DND-41 (cell line): ENCODE measurements at regions not wholly inside any gene's neighbourhood (a gene's known extent, or its start where the extent isn't known, plus 50 kb on each side); places are given as distances from the start of the nearest gene placed in this dataset.

Experiments
- ATAC-seq: fragments of 200-7000 bp; cut with Tn5 transposase; 3 replicates; pipeline ENCODE4 v1.9.1; 2021; ENCODE audit warnings: low read depth; ENCODE audit not compliant: insufficient read depth
- DNase-seq: peaks from one replicate; pipeline ENCODE4 v3.0.0-alpha.2; 2020
- H2AFZ ChIP-seq: 2 replicates; pipeline ENCODE4 v1.6.0; 2012; ENCODE audit warnings: low read depth, low read length
- H3K27ac ChIP-seq: 2 replicates; pipeline ENCODE4 v1.5.1; 2012; ENCODE audit warnings: low read length, inconsistent platforms
- H3K27me3 ChIP-seq: fragments of 200-600 bp; sonication (generic); 2 replicates; pipeline ENCODE4 v1.6.0; 2012; ENCODE audit warnings: low read length, mild to moderate bottlenecking, inconsistent platforms; ENCODE audit not compliant: insufficient read depth, poor library complexity
- H3K36me3 ChIP-seq: 2 replicates; pipeline ENCODE4 v1.5.1; 2012; ENCODE audit warnings: low read length, inconsistent platforms; ENCODE audit not compliant: insufficient read depth
- H3K4me1 ChIP-seq: 2 replicates; pipeline ENCODE4 v1.5.1; 2012; ENCODE audit warnings: mild to moderate bottlenecking, low read length; ENCODE audit not compliant: insufficient read depth
- H3K4me2 ChIP-seq: 2 replicates; pipeline ENCODE4 v1.6.0; 2012; ENCODE audit warnings: mild to moderate bottlenecking, moderate library complexity, low read length, inconsistent platforms; ENCODE audit not compliant: insufficient read depth
- H3K4me3 ChIP-seq, 2 experiments: fragments of 200-600 bp in 1 of 2; shearing (Covaris generic) in 1 of 2; 2 replicates each; pipeline ENCODE4 v1.5.1; 2012 to 2016; ENCODE audit warnings: inconsistent platforms in 2 of 2, low read length in 2 of 2, mild to moderate bottlenecking in 2 of 2, low read depth in 1 of 2, moderate library complexity in 1 of 2
- H3K79me2 ChIP-seq: 2 replicates; pipeline ENCODE4 v1.6.0; 2012; ENCODE audit warnings: low read length, inconsistent platforms; ENCODE audit not compliant: insufficient read depth
- H3K9ac ChIP-seq: 2 replicates; pipeline ENCODE4 v1.6.0; 2012; ENCODE audit warnings: low read depth, mild to moderate bottlenecking, inconsistent platforms, low read length, moderate library complexity
- H3K9me3 ChIP-seq: 2 replicates; pipeline ENCODE4 v1.5.1; 2012; ENCODE audit warnings: low read length, moderate library complexity, mild to moderate bottlenecking, inconsistent platforms; ENCODE audit not compliant: insufficient read depth, severe bottlenecking
- H4K20me1 ChIP-seq: 2 replicates; pipeline ENCODE4 v1.6.0; 2012; ENCODE audit warnings: low read length; ENCODE audit not compliant: insufficient read depth
- EZH2 ChIP-seq: IDR thresholded peaks from 3 replicates; pipeline ENCODE4 v1.6.1; 2012; ENCODE audit warnings: borderline replicate concordance, low read depth, mild to moderate bottlenecking, moderate library complexity, low read length, inconsistent platforms; ENCODE audit not compliant: severe bottlenecking
- TF ChIP-seq, protein P1 (sequence below): IDR thresholded peaks from 2 replicates; pipeline ENCODE4 v1.5.1; 2012; ENCODE audit warnings: borderline replicate concordance, low read length, moderate library complexity, mild to moderate bottlenecking; ENCODE audit not compliant: poor library complexity, severe bottlenecking; ENCODE audit errors: extremely low read depth

DNA sequence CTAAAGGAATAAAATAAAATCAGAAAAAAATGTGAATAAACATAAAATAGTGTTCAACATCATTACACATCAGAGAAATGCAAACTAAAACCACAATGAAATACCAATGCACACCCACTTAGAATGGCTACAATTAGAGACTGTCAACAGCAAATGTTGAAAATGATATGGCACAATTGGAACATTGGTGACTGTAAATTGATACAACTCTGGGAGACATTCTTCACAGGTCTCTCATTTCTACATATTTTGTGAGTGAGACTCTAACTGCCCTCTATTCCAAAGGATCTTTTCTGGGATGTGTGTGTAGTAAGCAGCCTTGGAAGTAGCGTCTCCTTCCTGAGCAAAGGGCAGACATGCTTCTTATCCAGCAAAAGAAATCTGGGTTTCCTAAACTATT lies 323.0 kb downstream of the FBXO15 start:
- DNase-seq (no peak), ATAC-seq (no peak)
- H3K4me2 ChIP-seq, result no peak overlapping the region
- H3K27me3 ChIP-seq, result no peaks in the 10 kb centered on the region
- H4K20me1 ChIP-seq, result no peaks in the 10 kb centered on the region
- H3K4me1 ChIP-seq, result no peaks in the 10 kb centered on the region
- H3K9ac ChIP-seq, result no peak overlapping the region
- H3K27ac ChIP-seq, result no peak overlapping the region
- no peaks in the 10 kb centered on the region for H3K9me3 ChIP-seq
- H3K79me2 ChIP-seq, result no peaks in the 10 kb centered on the region
- no peak for TF ChIP-seq EZH2
- TF ChIP-seq, protein P1, sequence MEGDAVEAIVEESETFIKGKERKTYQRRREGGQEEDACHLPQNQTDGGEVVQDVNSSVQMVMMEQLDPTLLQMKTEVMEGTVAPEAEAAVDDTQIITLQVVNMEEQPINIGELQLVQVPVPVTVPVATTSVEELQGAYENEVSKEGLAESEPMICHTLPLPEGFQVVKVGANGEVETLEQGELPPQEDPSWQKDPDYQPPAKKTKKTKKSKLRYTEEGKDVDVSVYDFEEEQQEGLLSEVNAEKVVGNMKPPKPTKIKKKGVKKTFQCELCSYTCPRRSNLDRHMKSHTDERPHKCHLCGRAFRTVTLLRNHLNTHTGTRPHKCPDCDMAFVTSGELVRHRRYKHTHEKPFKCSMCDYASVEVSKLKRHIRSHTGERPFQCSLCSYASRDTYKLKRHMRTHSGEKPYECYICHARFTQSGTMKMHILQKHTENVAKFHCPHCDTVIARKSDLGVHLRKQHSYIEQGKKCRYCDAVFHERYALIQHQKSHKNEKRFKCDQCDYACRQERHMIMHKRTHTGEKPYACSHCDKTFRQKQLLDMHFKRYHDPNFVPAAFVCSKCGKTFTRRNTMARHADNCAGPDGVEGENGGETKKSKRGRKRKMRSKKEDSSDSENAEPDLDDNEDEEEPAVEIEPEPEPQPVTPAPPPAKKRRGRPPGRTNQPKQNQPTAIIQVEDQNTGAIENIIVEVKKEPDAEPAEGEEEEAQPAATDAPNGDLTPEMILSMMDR, result no peak
- H3K36me3 ChIP-seq, result no peaks in the 10 kb centered on the region
- H3K4me3 ChIP-seq, result no peak overlapping the region
- no peak overlapping the region for H2AFZ ChIP-seq

DNA sequence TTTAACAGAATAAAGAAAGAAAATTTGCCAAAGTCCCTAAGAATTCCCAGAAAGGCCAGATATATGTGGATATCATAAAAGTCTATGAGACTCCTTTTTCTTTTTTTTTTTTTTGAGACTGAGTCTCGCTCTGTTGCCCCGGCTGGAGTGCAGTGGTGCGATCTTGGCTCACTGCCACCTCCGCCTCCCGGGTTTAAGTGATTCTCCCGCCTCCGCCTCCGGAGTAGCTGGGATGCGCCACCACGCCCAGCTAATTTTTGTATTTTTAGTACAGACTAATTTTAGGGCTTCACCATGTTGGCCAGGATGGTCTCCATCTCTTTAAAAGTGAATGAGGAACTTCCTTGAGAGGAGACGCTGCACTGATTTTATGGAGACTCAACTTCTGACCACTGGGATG lies 335.2 kb downstream of the FBXO15 start:
- no peaks in the 10 kb centered on the region for H4K20me1 ChIP-seq
- ATAC-seq, result no peak
- no peak overlapping the region for H3K4me2 ChIP-seq
- no peak for DNase-seq
- no peaks in the 10 kb centered on the region for H3K79me2 ChIP-seq
- H3K4me3 ChIP-seq, result no peak overlapping the region
- H3K9ac ChIP-seq, result no peak overlapping the region
- no peak overlapping the region for H3K27ac ChIP-seq
- H3K27me3 ChIP-seq, result no peaks in the 10 kb centered on the region
- H2AFZ ChIP-seq, result no peak overlapping the region
- TF ChIP-seq EZH2, result no peak
- TF ChIP-seq, protein P1, result no peak
- H3K9me3 ChIP-seq, result peaks cover 4% of the 10 kb centered on the region
- no peaks in the 10 kb centered on the region for H3K36me3 ChIP-seq
- H3K4me1 ChIP-seq, result no peaks in the 10 kb centered on the region

DNA sequence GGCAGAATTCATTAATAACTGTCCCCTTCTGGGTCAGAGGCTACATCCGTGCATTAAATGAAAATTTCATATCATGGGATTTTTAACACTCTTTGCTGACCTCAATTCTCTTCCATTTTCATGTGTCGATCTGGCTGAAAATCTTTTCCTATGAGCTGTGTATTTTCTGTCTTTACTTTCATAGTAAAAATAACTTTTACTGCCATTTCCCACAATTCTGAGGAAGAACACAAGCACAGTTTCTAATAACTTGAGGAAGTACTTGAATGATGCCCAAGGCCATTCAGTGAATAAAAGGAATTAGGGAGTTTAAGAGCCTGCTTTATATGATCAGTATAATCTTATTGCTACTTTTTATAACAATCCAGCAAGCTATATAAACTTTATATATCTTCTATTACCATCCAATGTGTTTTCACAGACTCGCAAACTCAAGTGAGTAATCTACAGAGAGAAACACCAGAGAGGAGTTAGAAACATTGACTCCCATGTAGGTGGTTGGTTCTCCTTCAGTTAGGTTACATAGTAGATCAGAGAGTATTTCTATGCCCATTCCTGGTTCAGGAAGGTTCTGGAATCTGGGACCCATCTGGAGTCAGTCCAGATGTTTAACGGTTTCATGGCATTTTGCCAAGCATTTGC lies 340.0 kb downstream of the FBXO15 start:
- H2AFZ ChIP-seq, result no peak overlapping the region
- no peak overlapping the region for H3K4me2 ChIP-seq
- no peak for TF ChIP-seq EZH2
- TF ChIP-seq, protein P1, result no peak
- H3K4me3 ChIP-seq, result no peak overlapping the region
- H3K79me2 ChIP-seq, result no peaks in the 10 kb centered on the region
- H3K36me3 ChIP-seq, result no peaks in the 10 kb centered on the region
- DNase-seq, result no peak
- no peaks in the 10 kb centered on the region for H3K27me3 ChIP-seq
- H3K4me1 ChIP-seq, result no peaks in the 10 kb centered on the region
- no peak overlapping the region for H3K9ac ChIP-seq
- H3K27ac ChIP-seq, result no peak overlapping the region
- H3K9me3 ChIP-seq, result no peaks in the 10 kb centered on the region
- no peak for ATAC-seq
- no peaks in the 10 kb centered on the region for H4K20me1 ChIP-seq
